HEK293 (cell line): ENCODE measurements at regions not wholly inside any gene's neighbourhood (a gene's known extent, or its start where the extent isn't known, plus 50 kb on each side); places are given as distances from the start of the nearest gene placed in this dataset.

ENCODE experiments used
- FEZF1 ChIP-seq: fragments of 450-650 bp; formaldehyde crosslinking; IDR thresholded peaks from 2 replicates; pipeline ENCODE4 v1.5.1; 2016; ENCODE audit warnings: missing biosample characterization, missing genetic modification characterization
- KLF10 ChIP-seq: fragments of 450-650 bp; IDR thresholded peaks from 2 replicates; pipeline ENCODE4 v1.5.1; 2018; ENCODE audit warnings: missing biosample characterization, mild to moderate bottlenecking, missing genetic modification characterization
- KLF7 ChIP-seq: fragments of 450-650 bp; formaldehyde crosslinking; IDR thresholded peaks from 2 replicates; pipeline ENCODE4 v1.5.1; 2016; ENCODE audit warnings: missing biosample characterization, missing genetic modification characterization, borderline replicate concordance
- KLF9 ChIP-seq: fragments of 450-650 bp; formaldehyde crosslinking; IDR thresholded peaks from 2 replicates; pipeline ENCODE4 v1.5.1; 2016; ENCODE audit warnings: missing biosample characterization, missing genetic modification characterization, low read depth
- PRDM2 ChIP-seq: fragments of 450-650 bp; formaldehyde crosslinking; IDR thresholded peaks from 2 replicates; pipeline ENCODE4 v1.5.1; 2016; ENCODE audit warnings: missing biosample characterization, missing genetic modification characterization, borderline replicate concordance
- PRDM6 ChIP-seq: fragments of 450-650 bp; formaldehyde crosslinking; IDR thresholded peaks from 2 replicates; pipeline ENCODE4 v1.5.1; 2017; ENCODE audit warnings: missing biosample characterization, missing genetic modification characterization
- SCRT2 ChIP-seq: fragments of 450-650 bp; formaldehyde crosslinking; IDR thresholded peaks from 2 replicates; pipeline ENCODE4 v1.5.1; 2016; ENCODE audit warnings: missing biosample characterization, missing genetic modification characterization
- ZFP37 ChIP-seq: fragments of 450-650 bp; formaldehyde crosslinking; IDR thresholded peaks from 2 replicates; pipeline ENCODE4 v1.5.1; 2016; ENCODE audit warnings: missing biosample characterization, missing genetic modification characterization
- ZFP41 ChIP-seq: fragments of 450-650 bp; formaldehyde crosslinking; IDR thresholded peaks from 2 replicates; pipeline ENCODE4 v1.5.1; 2016; ENCODE audit warnings: missing biosample characterization, missing genetic modification characterization, borderline replicate concordance
- ZNF157 ChIP-seq: fragments of 450-650 bp; formaldehyde crosslinking; IDR thresholded peaks from 2 replicates; pipeline ENCODE4 v1.5.1; 2016; ENCODE audit warnings: missing biosample characterization, missing genetic modification characterization
- ZNF19 ChIP-seq: fragments of 450-650 bp; formaldehyde crosslinking; IDR thresholded peaks from 2 replicates; pipeline ENCODE4; 2016; ENCODE audit warnings: missing biosample characterization, missing genetic modification characterization, low read depth
- ZNF280D ChIP-seq: fragments of 450-650 bp; formaldehyde crosslinking; IDR thresholded peaks from 2 replicates; pipeline ENCODE4 v1.5.1; 2016; ENCODE audit warnings: missing biosample characterization, missing genetic modification characterization
- ZNF302 ChIP-seq: fragments of 450-650 bp; formaldehyde crosslinking; IDR thresholded peaks from 2 replicates; pipeline ENCODE4 v1.5.1; 2016; ENCODE audit warnings: missing biosample characterization, missing genetic modification characterization, low read depth
- ZNF426 ChIP-seq: fragments of 450-650 bp; formaldehyde crosslinking; IDR thresholded peaks from 2 replicates; pipeline ENCODE4 v1.5.1; 2017; ENCODE audit warnings: missing biosample characterization, missing genetic modification characterization, mild to moderate bottlenecking, inconsistent platforms, moderate library complexity
- ZNF600 ChIP-seq: fragments of 450-650 bp; formaldehyde crosslinking; IDR thresholded peaks from 2 replicates; pipeline ENCODE4 v1.5.1; 2016; ENCODE audit warnings: missing biosample characterization, missing genetic modification characterization
- ZNF692 ChIP-seq: fragments of 450-650 bp; formaldehyde crosslinking; IDR thresholded peaks from 2 replicates; pipeline ENCODE4 v1.5.1; 2016; ENCODE audit warnings: missing biosample characterization, missing genetic modification characterization

GRCh38 chr7:66507764-66508296 lies 120.9 kb upstream of the KCTD7 start (continued):
- TF ChIP-seq PRDM2 (no peak), ZFP37 (tag by site-specific recombination) (no peak), ZNF19 (tag by site-specific recombination) (no peak), PRDM6 (tag by site-specific recombination) (no peak), FEZF1 (tag by site-specific recombination) (no peak), ZNF426 (peak; percentile 46), ZNF280D (tag by site-specific recombination) (no peak), ZNF692 (tag by site-specific recombination) (no peak), ZNF157 (tag by site-specific recombination) (no peak), KLF10 (tag by site-specific recombination) (no peak), KLF9 (no peak), KLF7 (tag by site-specific recombination) (no peak), SCRT2 (tag by site-specific recombination) (no peak), ZNF600 (no peak), ZNF302 (no peak), ZFP41 (tag by site-specific recombination) (no peak)
